A549 (cell line): ENCODE measurements at regions not wholly inside any gene's neighbourhood (a gene's known extent, or its start where the extent isn't known, plus 50 kb on each side); places are given as distances from the start of the nearest gene placed in this dataset.

ENCODE experiments used
- CEBPB ChIP-seq, 2 experiments: fragments of >200 bp in 1 of 2; sonication (Bioruptor Twin) in 1 of 2; formaldehyde crosslinking in 1 of 2; IDR thresholded peaks; 2 replicates each; pipeline ENCODE4 v1.6.1; 2012 to 2016
- CHD2 ChIP-seq: fragments of 150-350 bp; IDR thresholded peaks from 2 replicates; pipeline ENCODE4 v1.6.1; 2014; ENCODE audit warnings: low read length; ENCODE audit not compliant: partially characterized antibody
- JUN ChIP-seq, 2 experiments: fragments of >200 bp; sonication (Bioruptor Twin); formaldehyde crosslinking; IDR thresholded peaks; 2 replicates in 1 of 2; 3 replicates in 1 of 2; pipeline ENCODE4 v1.6.1; 2016 to 2017
- TF ChIP-seq, protein P1 (sequence below): fragments of >200 bp; sonication (Bioruptor Twin); formaldehyde crosslinking; IDR thresholded peaks from 3 replicates; pipeline ENCODE4 v1.5.1; 2016

DNA sequence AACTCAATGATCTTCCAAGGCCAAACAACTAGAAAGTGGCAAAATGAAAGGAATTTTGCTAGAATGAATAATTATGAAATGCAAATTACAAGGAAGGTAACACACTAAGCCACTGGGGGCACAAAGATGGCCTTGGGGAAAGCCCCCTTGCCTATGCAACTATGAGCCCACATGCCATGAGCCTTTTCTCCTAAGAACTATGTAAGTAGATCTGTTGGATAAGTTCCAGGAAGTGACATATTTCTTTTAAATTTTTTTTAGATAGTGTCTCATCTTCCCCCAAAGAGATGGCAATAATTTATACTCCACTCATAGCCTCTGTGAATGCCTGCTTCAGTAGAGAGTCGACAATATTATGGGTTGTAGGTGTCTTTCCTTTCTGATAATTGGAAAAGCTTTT, 257.8 kb downstream of the AUH start:
- no peak for TF ChIP-seq CEBPB (IDR thresholded peaks at IDR 0.05)
- no peak for TF ChIP-seq JUN (IDR thresholded peaks at IDR 0.05)
- no peak for TF ChIP-seq CHD2
- TF ChIP-seq, protein P1, sequence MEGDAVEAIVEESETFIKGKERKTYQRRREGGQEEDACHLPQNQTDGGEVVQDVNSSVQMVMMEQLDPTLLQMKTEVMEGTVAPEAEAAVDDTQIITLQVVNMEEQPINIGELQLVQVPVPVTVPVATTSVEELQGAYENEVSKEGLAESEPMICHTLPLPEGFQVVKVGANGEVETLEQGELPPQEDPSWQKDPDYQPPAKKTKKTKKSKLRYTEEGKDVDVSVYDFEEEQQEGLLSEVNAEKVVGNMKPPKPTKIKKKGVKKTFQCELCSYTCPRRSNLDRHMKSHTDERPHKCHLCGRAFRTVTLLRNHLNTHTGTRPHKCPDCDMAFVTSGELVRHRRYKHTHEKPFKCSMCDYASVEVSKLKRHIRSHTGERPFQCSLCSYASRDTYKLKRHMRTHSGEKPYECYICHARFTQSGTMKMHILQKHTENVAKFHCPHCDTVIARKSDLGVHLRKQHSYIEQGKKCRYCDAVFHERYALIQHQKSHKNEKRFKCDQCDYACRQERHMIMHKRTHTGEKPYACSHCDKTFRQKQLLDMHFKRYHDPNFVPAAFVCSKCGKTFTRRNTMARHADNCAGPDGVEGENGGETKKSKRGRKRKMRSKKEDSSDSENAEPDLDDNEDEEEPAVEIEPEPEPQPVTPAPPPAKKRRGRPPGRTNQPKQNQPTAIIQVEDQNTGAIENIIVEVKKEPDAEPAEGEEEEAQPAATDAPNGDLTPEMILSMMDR, result no peak
